HG02759 (cell line): ENCODE measurements at regions not wholly inside any gene's neighbourhood (a gene's known extent, or its start where the extent isn't known, plus 50 kb on each side); places are given as distances from the start of the nearest gene placed in this dataset.

Source experiments
- ATAC-seq: cut with Tn5 transposase; IDR thresholded peaks from one replicate; pipeline ENCODE4 v1.9.1; 2021; ENCODE audit warnings: mild to moderate bottlenecking, moderate library complexity; ENCODE audit not compliant: unreplicated experiment

DNA sequence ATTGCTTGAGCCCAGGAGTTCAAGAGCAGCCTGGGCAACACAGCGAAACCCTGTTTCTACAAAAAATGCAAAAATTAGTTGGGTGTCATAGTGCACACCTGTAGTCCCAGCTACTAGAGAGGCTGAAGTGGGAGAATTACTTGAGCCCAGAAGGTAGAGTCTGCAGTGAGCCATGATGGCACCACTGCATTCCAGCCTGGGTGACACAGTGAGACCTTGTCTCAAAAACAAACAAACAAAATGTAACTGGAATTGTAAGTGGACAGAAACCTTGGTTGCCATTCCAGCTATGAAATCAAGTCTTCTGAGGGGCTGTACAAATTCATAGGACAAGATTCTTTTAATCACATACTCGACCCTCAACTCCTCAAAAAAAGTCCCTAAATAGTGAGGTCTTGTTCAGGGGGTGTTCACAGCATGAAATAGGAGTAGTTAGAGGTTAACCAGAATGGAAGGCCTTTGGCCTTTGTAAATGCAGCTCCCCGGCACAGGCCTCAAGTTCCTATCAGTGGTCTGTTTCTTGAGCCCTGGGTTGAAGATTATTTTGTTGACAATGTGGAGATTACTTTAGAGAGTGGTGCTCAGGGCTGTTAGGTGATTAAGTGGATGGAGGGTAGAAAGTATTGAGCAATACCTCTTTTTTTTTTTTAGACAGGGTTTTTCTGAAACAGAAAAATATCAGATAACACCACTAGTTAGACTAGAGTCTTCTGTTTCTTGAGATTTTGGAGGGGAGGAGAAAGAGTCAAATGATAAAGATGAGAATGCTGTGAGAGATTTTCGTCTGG lies 138.7 kb upstream of the ZNF648 start:
- ATAC-seq, result no peak

DNA sequence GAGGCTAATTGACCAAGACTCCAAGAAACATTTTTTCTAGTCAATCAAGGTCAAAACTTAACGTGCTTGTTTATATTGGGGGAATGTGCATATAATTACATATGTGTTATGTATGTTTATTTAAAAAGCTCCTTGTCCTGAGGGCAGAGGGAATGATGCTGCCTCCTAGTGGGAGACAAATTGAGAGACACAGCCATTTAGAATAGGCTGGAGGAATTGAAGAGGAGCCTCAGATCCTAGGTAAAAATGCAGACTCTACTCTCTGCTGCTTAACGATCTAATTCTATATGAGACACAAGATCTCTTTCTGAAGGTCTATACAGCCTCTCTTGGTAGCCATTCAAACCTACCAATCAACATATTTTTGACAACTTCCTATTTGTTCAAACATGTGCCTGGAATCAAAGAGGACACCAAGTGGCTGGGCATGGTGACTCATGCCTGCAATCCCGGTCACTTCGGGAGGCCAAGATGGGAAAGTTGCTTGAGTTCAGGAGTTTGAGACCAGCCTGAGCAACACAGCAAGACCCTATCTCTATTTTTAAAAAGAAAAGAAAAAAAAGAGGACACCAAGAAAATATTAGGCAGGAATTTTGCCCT lies 136.6 kb upstream of the ZNF648 start:
- no peak for ATAC-seq

DNA sequence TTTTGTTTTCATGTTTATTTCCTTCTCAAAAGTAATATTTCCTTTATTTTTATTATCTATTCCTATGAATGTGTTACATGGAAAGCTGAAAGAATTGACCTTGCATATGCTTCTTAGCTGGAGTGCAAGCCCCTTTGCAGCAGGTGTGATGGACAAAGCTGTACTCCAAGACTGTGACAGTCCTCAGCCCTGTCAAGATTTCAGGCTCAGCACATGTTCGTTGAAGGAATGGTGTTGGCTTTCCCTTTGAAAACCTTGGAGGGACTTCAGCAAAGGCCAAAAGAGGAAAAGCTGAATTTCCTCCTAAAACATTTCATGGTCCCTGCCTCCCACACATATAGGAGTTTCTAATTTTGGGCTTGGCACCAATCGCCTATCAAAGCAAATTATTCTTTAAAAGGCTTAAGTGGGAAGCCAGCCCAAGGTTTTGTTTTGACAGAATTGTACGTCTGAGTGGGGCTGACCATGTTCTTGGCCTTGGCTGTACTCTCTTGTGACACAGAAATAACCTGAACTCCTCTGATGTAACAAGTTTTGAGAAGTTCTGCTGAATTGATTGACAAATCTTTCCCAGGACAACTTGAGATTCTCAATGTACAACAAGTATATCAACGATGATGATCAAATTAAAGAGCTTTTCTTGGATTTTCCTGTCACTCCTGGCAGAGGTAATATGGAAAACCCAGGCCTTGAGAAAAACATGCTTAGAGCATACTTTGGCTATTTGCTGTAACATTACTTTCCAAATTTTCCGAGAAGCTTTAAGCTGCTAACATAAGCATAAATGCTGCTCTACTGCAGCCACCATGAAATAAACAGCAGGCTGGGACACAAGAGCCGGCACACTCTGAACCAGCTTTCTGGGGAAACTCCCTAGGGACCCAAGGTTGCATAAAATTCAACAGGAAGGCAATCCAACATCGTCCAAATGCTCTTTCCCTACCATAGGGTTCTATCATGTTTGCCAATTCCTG lies 135.7 kb upstream of the ZNF648 start:
- no peak for ATAC-seq

DNA sequence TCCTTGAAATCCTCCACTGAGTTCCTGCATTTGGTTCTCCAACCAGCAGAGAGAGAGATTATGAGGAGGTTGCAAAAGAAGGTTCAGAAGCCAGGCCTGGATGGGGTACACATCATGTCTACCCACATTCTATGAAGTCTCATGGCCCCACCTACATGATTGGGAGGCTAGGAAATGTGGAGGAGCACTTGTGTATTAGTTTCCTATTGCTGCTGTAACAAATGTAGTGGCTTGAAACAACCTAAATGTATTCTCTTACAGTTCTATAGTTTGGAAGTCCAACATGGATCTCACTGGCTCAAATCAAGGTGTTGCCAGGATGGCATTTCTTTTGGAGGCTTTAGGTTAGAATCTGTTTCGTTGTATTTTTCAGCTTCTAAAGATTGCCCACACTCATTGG lies 134.2 kb upstream of the ZNF648 start:
- ATAC-seq, result no peak

DNA sequence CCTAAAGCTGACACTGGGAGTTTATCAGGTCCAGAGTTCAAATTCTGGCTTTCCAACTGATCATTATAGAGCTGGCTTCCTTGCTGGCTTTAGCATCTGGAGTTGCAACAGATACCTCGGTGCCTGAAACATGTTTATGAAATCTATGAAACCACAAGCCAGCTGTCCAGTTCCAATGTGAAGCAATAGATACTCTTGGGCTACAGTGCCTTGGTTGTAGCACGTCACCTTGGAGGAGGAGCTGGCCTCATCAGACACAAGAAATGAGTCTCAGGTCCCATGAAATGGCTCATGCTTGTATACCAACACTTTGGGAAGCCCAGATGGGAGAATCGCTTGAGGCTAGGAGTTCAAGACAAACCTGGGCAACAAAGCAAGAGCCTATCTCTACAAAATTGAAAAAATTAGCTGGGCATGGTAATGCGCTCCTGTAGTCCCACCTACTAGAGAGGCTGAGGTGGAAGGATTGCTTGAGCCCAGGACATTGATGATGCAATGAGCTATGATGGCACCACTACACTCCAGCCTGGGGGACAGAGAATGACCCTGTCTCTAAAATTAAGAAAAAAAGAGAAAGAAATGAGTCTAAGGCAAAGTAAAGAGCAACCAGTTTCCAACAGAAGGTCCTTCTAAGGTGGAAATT lies 132.5 kb upstream of the ZNF648 start:
- no peak for ATAC-seq

DNA sequence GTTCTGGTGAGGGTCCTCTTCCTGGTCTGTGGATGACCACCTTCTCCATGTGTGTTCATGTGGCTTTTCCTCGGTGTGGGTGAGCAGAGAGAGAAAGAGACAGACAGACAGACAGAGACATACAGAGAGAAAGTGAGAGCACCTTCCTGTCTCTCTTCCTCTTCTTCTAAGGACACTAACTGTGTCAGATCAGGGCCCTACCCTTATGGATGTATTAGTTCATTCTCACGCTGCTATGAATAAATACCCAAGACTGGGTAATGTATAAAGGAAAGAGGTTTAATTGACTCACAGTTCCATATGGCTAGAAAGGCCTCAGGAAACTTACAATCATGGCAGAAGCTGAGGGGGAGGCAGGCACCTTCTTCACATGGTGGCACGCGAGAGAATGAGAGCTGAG lies 131.5 kb upstream of the ZNF648 start:
- no peak for ATAC-seq

DNA sequence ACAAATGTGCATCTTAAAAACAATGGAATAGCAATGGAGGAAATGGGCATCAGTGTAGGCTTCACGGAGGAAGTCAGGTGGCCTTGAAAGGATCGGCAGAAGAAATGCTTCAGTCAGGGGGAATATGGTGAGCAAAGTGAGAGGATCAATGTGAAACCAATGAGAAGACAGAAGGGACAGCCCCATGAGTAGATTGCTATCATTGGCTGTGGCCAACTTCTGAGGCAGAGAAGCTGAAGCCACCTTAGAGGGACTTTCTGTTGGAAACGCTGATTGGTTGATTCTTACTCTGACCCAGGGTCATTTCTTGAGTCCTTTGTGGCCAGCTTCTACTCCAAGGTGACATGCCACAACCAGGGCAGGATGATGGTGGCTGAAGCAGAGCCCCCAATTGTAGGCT lies 130.7 kb upstream of the ZNF648 start:
- no peak for ATAC-seq

DNA sequence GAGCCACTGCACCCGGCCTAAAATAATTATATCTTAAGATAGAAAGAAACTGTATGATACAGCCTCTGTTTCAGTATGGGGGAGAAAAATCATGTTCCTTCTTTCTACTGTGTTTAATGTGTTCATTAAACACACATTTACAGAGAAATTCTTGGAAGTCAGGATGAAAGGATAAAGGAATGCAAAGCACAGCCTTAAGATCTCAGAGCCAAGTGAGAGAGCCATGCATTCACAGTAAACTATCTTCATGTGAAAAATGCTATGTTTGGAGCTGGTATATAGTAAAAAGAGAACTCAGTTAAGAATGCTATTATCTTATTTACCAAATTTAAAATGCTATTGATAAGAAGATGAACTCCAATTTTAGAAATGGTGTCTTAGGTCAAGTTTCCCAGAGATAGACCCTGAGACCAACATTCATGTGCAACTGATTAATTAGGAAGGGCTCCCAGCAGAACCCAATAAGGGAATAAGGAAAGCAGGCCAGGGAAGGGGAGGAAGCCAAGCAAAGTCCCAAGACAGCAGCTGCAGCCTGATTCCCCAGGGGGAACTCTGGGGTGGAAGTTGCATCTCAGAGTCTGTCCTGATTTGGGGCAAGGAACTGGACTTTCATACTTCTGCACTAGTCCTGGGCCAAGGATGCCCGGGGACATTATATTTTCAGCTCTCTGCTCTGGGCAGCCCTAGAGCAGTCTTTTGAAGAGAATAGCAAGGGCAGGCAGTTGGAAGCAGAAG lies 130.0 kb upstream of the ZNF648 start:
- ATAC-seq, result no peak

DNA sequence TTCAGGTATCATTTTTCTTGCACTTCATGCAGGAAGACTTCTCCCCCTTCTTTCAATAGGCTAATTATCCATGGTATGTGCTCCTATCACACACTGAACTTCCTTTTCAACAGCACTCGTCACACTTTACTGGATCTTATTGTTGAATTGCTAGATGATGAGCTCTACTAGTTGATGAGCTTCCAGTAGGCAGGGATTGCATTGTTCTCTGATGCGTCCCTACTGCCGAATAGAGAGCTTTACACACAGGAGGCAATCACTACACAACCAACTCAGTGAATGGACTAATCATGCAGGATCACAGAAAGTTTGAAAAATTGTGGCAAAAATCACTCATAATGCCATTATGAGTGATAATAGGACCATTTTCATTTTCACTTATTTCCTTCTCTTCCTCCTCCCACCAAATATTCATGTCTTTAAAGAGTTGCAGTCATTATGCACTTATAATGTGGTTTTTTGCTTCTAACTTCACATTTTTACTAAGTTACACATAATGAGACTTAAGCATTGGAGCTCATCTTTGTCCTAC lies 128.1 kb upstream of the ZNF648 start:
- no peak for ATAC-seq

DNA sequence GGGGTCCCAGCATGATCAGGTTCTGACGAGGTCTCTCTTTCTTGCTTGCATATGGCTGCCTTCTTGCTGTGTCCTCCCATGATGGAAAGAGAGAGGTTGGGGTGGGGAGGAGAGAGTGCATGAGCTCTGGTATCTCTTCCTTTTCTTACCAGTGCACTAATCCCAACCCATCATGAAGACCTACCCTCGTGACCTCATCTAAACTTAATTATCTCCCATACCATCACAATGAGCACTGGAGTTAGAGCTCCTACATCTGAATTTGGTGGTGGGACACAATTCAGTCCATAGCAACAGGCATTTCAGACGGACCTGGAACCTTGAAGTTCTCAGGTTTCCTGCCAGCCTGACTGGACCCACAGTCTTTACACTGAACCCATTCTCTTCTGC lies 125.2 kb upstream of the ZNF648 start:
- ATAC-seq, result no peak

DNA sequence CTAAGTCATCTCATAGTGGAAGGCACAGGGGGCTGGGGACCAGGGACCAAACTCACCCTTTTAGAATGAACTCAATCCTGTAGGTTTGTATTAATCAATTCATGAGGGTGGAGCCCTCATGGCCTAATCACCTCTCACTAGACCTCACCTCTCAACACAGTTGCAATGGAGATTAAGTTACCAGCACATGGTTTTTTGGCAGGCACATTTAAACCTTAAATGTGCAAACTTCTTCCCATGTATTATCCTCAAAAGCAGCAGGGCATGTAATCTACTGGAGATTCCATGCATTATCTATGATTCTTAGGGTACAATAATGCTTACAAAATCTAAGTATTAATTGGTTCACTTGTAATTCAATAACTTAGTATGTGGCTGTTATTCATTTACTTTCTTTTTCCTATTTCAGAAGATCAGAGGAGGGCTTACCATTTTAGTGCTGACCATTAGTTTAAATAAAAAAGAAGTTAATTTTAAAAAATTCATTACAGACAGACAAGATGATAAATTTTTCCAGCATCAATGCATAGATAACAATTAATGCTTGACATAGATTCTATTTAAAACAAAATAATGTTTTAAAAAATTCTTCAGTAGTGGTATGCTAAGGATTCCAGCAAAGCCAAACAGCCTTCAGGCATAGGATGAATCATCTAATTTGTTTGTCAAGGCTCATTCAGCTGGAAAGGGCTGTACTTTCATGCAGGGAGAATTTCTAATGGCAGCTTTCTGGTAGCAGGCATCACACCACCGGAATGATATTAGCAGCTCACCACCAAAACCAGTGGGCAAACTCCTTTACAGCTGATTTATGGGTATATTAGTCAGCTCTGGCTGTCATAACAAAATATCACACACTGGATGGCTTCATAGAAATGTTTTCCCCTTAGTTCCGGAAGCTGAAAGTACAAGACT lies 124.6 kb upstream of the ZNF648 start:
- no peak for ATAC-seq

DNA sequence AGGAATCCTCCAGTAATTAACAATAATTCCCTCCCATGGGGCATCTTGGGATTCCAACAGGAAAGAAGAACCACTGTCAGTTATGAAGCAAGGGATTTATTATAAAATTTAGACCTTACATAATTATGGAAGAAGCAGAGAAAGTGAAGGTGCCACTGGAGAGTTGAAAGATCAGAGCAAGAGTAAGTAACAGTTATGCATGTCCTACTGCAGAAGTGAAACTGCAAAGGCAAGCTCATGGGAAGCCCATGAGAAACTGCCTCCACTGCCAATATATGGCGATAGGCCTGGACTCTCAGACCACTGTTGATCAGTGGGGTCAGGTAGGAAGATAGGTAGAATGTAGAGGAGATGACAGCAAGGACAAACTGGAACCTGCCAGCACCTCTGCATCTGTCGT lies 123.6 kb upstream of the ZNF648 start:
- no peak for ATAC-seq

DNA sequence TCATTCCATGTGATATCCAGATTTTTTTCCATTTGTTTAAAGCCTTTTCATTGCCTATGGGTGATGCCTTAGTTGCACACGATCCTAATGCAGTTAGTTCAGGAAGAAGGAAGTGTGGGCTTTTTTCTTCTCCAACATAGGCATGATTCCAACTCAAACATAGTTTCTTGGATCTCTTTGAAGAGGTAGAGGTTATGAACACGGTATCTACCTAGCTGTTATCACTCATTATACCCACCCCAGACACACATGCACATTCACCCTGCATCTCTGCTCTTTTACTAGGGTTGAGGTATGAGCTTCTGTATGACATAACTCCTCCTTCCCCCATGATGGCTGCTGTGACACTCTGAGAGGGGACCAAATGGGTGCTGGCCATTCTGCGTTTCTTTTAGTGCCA lies 122.1 kb upstream of the ZNF648 start:
- ATAC-seq, result no peak

DNA sequence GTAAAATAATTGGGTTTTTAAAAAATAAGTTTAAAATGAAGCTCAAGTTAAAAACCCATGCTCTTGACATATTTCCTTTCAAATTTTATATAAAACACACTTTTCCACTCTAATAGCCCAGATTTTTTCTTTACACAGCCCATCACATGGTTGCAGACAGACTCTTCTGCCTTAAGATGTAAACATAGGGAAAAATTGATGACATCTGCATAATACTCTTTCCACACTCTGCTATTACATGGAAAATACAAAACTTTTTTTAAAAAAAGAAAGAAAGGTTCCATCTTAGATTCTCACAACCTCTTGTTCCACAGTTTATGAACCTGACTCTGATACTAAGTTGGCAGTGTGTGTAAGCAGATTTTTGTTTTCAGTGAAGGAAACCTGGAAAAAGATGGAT lies 120.8 kb upstream of the ZNF648 start:
- no peak for ATAC-seq

DNA sequence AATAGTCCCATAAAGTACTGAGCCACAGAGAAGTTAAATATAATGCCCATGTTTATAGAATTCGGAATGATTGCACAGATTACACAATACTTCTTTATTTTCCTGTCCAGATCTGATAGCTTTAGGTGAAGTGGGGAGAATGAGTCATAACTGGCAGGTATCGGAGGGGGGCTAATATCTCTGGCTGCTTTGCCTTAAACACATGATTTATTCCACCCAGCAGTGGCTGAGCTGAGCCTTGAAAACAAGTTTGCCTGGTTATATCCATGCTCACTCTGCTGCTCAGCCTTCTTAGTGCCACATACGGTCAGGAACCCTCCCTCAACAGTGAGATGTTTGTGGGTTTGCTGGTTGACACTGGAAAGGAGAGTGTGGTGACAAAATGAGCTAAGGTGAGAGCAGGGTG lies 119.7 kb upstream of the ZNF648 start:
- no peak for ATAC-seq

DNA sequence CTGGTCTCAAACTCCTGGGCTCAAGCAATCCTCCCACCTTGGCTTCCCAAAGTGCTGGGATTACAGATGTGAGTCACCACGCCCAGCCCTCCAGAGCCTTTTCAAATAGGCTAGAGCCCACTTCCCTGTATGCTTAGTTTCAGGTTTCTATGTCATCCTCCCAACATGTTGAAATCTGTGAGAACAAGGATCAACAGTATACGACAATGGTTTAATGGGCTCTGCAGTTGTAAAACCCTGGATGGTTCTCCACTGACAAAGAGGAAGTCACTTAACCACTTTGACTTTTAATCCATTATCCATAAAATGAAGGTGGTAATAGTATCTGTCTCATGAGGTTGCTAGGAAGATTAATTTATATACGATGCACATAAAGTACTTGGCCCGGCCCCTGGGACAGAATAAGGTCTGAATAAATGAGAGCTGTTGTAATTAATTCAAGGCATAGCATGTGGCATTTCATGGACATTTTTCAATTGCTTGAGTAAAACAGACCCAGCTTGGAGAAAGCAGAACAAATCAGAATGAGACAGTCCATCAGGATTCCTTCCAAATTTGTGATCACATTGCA lies 113.9 kb upstream of the ZNF648 start:
- ATAC-seq, result no peak

DNA sequence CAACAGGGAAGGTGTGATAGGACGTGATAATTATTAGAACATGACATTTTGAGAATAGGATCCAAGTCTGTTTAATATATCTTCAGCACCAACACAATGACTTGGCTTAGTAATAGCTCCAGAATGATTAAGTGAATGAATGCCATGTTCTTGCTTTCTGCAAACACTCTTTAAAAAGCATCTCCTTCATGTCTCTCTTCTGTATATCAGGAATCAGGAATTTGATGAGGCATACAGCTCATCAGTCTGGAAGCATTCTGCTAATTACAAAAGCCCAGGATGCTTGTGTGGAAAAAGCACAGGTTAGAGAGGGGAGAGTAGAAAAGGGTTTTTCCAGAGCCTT lies 113.0 kb upstream of the ZNF648 start:
- ATAC-seq, result no peak

DNA sequence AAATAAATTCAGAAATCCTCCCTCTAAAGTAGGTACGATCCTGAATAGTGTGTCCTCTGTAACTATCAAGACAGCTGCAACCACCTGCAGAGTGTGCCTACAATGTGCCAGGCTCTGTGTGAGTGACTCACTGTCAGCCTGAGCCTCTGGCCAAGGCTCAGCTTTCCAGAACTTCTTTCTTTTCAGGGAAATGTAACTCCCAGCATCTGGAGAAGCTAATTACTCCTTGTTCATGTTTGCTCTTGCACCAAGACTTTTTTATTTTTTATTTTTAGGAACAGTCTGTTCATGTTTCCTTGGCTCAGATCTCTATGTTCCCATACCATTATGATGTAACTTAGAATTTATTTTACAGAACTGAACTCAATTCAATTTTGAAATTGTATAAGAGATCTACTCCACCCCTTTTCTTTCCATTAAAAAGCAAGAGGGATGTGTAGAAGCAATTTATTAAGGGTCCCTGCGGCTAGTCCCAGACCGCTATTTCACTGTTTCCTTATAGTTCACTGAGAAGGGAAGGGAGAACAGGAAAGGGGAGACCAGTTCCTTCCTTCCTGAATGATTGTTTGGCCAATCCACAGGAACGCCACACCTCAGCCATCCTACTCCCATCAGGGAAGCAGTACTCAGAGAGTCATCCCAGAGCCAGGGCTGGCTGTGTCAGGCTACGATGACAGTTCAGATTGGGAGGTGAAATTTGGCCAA lies 112.4 kb upstream of the ZNF648 start:
- no peak for ATAC-seq
